ENCODE measurements at regions not wholly inside any gene's neighbourhood (a gene's known extent, or its start where the extent isn't known, plus 50 kb on each side); places are given as distances from the start of the nearest gene placed in this dataset.

DNA sequence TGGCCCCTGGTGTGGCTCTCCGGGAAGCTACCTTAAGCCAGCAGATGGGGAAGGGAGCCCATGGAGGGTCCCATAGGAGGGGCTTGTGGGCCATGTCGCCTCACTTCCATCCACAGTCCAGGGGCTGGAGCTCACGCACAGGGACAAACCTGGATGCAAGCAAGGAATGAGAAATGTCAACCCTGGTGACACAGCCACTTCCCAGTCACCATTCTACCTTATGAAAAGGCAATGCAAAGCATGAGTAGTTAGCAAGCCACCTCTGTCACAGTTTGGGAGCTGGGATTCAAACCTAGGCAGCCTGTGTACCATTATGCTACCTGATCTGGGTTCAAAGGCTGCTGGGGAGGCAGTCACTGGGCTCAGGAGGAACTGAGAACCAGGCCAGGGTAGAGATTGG is 170.0 kb upstream of the KLHL29 start:
- TF ChIP-seq, protein P1, sequence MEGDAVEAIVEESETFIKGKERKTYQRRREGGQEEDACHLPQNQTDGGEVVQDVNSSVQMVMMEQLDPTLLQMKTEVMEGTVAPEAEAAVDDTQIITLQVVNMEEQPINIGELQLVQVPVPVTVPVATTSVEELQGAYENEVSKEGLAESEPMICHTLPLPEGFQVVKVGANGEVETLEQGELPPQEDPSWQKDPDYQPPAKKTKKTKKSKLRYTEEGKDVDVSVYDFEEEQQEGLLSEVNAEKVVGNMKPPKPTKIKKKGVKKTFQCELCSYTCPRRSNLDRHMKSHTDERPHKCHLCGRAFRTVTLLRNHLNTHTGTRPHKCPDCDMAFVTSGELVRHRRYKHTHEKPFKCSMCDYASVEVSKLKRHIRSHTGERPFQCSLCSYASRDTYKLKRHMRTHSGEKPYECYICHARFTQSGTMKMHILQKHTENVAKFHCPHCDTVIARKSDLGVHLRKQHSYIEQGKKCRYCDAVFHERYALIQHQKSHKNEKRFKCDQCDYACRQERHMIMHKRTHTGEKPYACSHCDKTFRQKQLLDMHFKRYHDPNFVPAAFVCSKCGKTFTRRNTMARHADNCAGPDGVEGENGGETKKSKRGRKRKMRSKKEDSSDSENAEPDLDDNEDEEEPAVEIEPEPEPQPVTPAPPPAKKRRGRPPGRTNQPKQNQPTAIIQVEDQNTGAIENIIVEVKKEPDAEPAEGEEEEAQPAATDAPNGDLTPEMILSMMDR (IDR thresholded peaks at IDR 0.05): no peak
- TF ChIP-seq, protein P2, sequence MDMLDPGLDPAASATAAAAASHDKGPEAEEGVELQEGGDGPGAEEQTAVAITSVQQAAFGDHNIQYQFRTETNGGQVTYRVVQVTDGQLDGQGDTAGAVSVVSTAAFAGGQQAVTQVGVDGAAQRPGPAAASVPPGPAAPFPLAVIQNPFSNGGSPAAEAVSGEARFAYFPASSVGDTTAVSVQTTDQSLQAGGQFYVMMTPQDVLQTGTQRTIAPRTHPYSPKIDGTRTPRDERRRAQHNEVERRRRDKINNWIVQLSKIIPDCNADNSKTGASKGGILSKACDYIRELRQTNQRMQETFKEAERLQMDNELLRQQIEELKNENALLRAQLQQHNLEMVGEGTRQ (IDR thresholded peaks at IDR 0.05): no peak
- TF ChIP-seq, protein P3, sequence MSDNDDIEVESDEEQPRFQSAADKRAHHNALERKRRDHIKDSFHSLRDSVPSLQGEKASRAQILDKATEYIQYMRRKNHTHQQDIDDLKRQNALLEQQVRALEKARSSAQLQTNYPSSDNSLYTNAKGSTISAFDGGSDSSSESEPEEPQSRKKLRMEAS (IDR thresholded peaks at IDR 0.05): no peak
- TF ChIP-seq POLR2A (IDR thresholded peaks at IDR 0.05; ENCODE audit: low read length) (no peak), MAZ (IDR thresholded peaks at IDR 0.05; ENCODE audit: borderline replicate concordance, low read depth, low read length) (no peak), SMC3 (IDR thresholded peaks at IDR 0.05) (no peak), HOXA7 (CRISPR knock-in tag; IDR thresholded peaks at IDR 0.05) (no peak), MYC (IDR thresholded peaks at IDR 0.05; ENCODE audit: borderline replicate concordance, low read length) (no peak), RAD21 (conservative IDR thresholded peaks at IDR 0.05 in 1 of 2, IDR thresholded peaks at IDR 0.05 in 1 of 2) (no peak), CHD2 (IDR thresholded peaks at IDR 0.05; ENCODE audit: low read length, partially characterized antibody) (no peak)
- TF ChIP-seq, protein P4, sequence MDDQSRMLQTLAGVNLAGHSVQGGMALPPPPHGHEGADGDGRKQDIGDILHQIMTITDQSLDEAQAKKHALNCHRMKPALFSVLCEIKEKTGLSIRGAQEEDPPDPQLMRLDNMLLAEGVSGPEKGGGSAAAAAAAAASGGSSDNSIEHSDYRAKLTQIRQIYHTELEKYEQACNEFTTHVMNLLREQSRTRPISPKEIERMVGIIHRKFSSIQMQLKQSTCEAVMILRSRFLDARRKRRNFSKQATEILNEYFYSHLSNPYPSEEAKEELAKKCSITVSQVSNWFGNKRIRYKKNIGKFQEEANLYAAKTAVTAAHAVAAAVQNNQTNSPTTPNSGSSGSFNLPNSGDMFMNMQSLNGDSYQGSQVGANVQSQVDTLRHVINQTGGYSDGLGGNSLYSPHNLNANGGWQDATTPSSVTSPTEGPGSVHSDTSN (IDR thresholded peaks at IDR 0.05): no peak
- TF ChIP-seq, protein P5, sequence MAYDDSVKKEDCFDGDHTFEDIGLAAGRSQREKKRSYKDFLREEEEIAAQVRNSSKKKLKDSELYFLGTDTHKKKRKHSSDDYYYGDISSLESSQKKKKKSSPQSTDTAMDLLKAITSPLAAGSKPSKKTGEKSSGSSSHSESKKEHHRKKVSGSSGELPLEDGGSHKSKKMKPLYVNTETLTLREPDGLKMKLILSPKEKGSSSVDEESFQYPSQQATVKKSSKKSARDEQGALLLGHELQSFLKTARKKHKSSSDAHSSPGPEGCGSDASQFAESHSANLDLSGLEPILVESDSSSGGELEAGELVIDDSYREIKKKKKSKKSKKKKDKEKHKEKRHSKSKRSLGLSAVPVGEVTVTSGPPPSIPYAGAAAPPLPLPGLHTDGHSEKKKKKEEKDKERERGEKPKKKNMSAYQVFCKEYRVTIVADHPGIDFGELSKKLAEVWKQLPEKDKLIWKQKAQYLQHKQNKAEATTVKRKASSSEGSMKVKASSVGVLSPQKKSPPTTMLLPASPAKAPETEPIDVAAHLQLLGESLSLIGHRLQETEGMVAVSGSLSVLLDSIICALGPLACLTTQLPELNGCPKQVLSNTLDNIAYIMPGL (CRISPR knock-in tag; IDR thresholded peaks at IDR 0.05; ENCODE audit: borderline replicate concordance): no peak
- TF ChIP-seq, protein P6, sequence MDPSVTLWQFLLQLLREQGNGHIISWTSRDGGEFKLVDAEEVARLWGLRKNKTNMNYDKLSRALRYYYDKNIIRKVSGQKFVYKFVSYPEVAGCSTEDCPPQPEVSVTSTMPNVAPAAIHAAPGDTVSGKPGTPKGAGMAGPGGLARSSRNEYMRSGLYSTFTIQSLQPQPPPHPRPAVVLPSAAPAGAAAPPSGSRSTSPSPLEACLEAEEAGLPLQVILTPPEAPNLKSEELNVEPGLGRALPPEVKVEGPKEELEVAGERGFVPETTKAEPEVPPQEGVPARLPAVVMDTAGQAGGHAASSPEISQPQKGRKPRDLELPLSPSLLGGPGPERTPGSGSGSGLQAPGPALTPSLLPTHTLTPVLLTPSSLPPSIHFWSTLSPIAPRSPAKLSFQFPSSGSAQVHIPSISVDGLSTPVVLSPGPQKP (IDR thresholded peaks at IDR 0.05; ENCODE audit: low read depth, low read length): no peak
